K562 (cell line): ENCODE measurements at regions not wholly inside any gene's neighbourhood (a gene's known extent, or its start where the extent isn't known, plus 50 kb on each side); places are given as distances from the start of the nearest gene placed in this dataset.

Source experiments
- ATAC-seq: fragments of 200-7000 bp; cut with Tn5 transposase; 3 replicates; pipeline ENCODE4 v1.9.1; 2020; ENCODE audit warnings: moderate library complexity
- BruUV-seq: library from RNA; stranded (reverse); fragments of 400-500 nt; replicated peaks from 2 replicates; lab custom pipeline; 2021; lab: Mats Ljungman, UMichigan
- CTCF ChIA-PET: fragments of 300-600 bp; formaldehyde crosslinking; extraction: SDS; loops from one replicate; lab custom pipeline; 2021; ENCODE audit warnings: low intra/inter-chr PET ratio; lab: Yijun Ruan, JAX
- POLR2A ChIA-PET: fragments of 300-600, 350-650 bp; sonication (Branson Sonifier 250); formaldehyde crosslinking; extraction: SDS; loops from one replicate; lab custom pipeline; 2021; ENCODE audit warnings: antibody characterized with exemption, inconsistent platforms; lab: Yijun Ruan, JAX
- DNase-seq, 4 experiments: peaks; one replicate each; pipeline versions ENCODE4 v3.0.0 to v3.0.0-alpha.2; 2011 to 2018; ENCODE audit warnings: low spot score in 3 of 4, mixed read lengths in 3 of 4; ENCODE audit errors: extremely low read depth in 1 of 4
- FAIRE-seq: peaks from 2 replicates; lab custom pipeline; 2011; peaks lifted over from hg19 to GRCh38; lab: Jason Lieb, UNC
- H2AFZ ChIP-seq: 2 replicates; pipeline ENCODE4 v1.6.0; 2011; ENCODE audit warnings: low read depth, low read length, control low read depth, inconsistent platforms
- H3K27ac ChIP-seq: fragments of 200-600 bp; 3 replicates; pipeline ENCODE4 v1.8.0; 2011; ENCODE audit warnings: low read depth, mild to moderate bottlenecking, control low read depth, inconsistent platforms, low read length, moderate library complexity, mixed read lengths; ENCODE audit errors: extremely low read depth
- H3K27me3 ChIP-seq, 2 experiments: fragments of 300-600 bp in 1 of 2; 2 replicates in 1 of 2; 3 replicates in 1 of 2; pipeline versions ENCODE4 v1.6.0 to v1.8.0; 2011; ENCODE audit warnings: inconsistent platforms in 2 of 2, low read length in 2 of 2, mild to moderate bottlenecking in 1 of 2, mixed read lengths in 1 of 2, moderate library complexity in 1 of 2; ENCODE audit not compliant: control insufficient read depth in 2 of 2, insufficient read depth in 2 of 2
- H3K36me3 ChIP-seq: fragments of 300-600 bp; 3 replicates; pipeline ENCODE4 v1.8.0; 2011; ENCODE audit warnings: mild to moderate bottlenecking, low read length, inconsistent platforms; ENCODE audit not compliant: control insufficient read depth, insufficient read depth
- H3K4me1 ChIP-seq, 2 experiments: fragments of 200-600 bp in 1 of 2; replicated peaks in 1 of 2; 2 replicates in 1 of 2; 3 replicates in 1 of 2; pipeline versions ENCODE4 v1.5.1 to v1.8.0; 2011; ENCODE audit warnings: inconsistent platforms in 2 of 2, low read length in 2 of 2, mild to moderate bottlenecking in 1 of 2, mixed read lengths in 1 of 2, moderate library complexity in 1 of 2; ENCODE audit not compliant: control insufficient read depth in 2 of 2, insufficient read depth in 2 of 2
- H3K4me2 ChIP-seq: 2 replicates; pipeline ENCODE4 v1.6.1; 2011; ENCODE audit warnings: low read length, control low read depth, inconsistent platforms, mixed read lengths; ENCODE audit not compliant: insufficient read depth
- H3K4me3 ChIP-seq: fragments of 200-600 bp; sonication (generic), shearing (Covaris generic); 2 replicates; pipeline ENCODE4 v1.5.1; 2016; ENCODE audit warnings: control low read depth, inconsistent platforms
- H3K79me2 ChIP-seq: fragments of 200-600 bp; 3 replicates; pipeline ENCODE4 v1.8.0; 2011; ENCODE audit warnings: low read length, inconsistent platforms; ENCODE audit not compliant: control insufficient read depth, insufficient read depth
- H3K9ac ChIP-seq, 2 experiments: 2 replicates each; pipeline versions ENCODE4 v1.6.0 to v1.6.1; 2011; ENCODE audit warnings: low read depth in 2 of 2, low read length in 2 of 2, control low read depth in 1 of 2, inconsistent platforms in 1 of 2, mild to moderate bottlenecking in 1 of 2, mixed read lengths in 1 of 2; ENCODE audit not compliant: insufficient read depth in 1 of 2
- H3K9me1 ChIP-seq: one replicate; pipeline ENCODE4 v1.6.0; 2011; ENCODE audit warnings: inconsistent platforms, mild to moderate bottlenecking, low read length, moderate library complexity; ENCODE audit not compliant: control insufficient read depth, insufficient read depth
- H3K9me3 ChIP-seq: replicated peaks from 2 replicates; pipeline ENCODE4 v1.5.1; 2011; ENCODE audit warnings: low read depth, low read length, inconsistent platforms; ENCODE audit not compliant: control insufficient read depth, insufficient read depth
- H4K20me1 ChIP-seq: replicated peaks from 2 replicates; pipeline ENCODE4 v1.6.1; 2011; ENCODE audit warnings: low read length, inconsistent platforms, mixed read lengths; ENCODE audit not compliant: control insufficient read depth, insufficient read depth
- GTF2E2 ChIP-seq: fragments of 200-800 bp; sonication (Bioruptor generic); IDR thresholded peaks from 2 replicates; pipeline ENCODE4 v1.6.1; 2016; ENCODE audit warnings: missing genetic modification characterization, missing compliant biosample characterization
- SMAD3 ChIP-seq: fragments of 450-650 bp; formaldehyde crosslinking; conservative IDR thresholded peaks from 2 replicates; pipeline ENCODE4 v1.4.0; 2020; ENCODE audit warnings: mild to moderate bottlenecking
- SPI1 ChIP-seq: IDR thresholded peaks from 2 replicates; pipeline ENCODE4 v1.6.1; 2011; ENCODE audit warnings: low read depth, low read length, control low read depth, borderline replicate concordance
- SRSF1 ChIP-seq: fragments of 200-400 bp; formaldehyde crosslinking; IDR thresholded peaks from 2 replicates; pipeline ENCODE4 v1.6.1; 2017; ENCODE audit warnings: mild to moderate bottlenecking, low read depth, low read length, moderate library complexity
- ZNF24 ChIP-seq: fragments of 450-650 bp; IDR thresholded peaks from 2 replicates; pipeline ENCODE4 v1.6.1; 2016
- WGBS: fragments of 100-300 bp; shearing (Covaris generic); methylation state at CpG from one replicate; pipeline ENCODE4 v1.1.6; 2016; ENCODE audit warnings: low coverage, mixed read lengths; ENCODE audit not compliant: insufficient coverage; ENCODE audit errors: missing lambda C conversion rate; 5-methylcytosine and 5-hydroxymethylcytosine counted together
- in situ Hi-C: fragments of 300-500 bp; cut with MboI; formaldehyde crosslinking; loops from 4 replicates; pipeline ENCODE4 v1.15.0; 2018; ENCODE audit warnings: inconsistent platforms, mixed read lengths
- intact Hi-C: fragments of 100-400 bp; cut with micrococcal nuclease; formaldehyde crosslinking; loops from 2 replicates; pipeline ENCODE4 v1.14.2; 2022
- TF ChIP-seq, protein P1 (sequence below), 2 experiments: fragments of 450-650 bp in 1 of 2; sonication (generic) in 1 of 2; formaldehyde crosslinking in 1 of 2; IDR thresholded peaks; 2 replicates each; pipeline versions ENCODE4 v1.7.1 to v1.9.0; 2016 to 2022; ENCODE audit warnings: inconsistent platforms in 1 of 2, mild to moderate bottlenecking in 1 of 2, missing genetic modification reagents in 1 of 2

DNA sequence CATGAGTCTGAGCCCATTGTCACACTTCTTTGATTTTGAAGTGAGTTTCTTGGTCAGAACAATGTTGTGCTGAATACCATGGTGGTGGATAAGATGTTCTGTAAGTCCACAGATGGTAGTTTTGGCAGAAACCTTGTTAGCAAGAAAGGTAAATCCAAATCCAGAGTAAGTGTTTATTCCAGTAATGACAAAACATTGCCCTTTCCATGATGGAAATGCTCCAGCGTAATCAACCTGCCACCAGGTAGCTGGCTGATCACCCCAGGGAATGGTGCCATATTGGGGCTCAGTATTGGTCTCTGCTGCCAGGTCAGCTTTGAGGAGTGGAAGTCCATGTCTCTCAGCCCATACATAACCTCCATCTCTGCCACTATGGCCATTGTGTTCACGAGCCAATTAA is 54.7 kb upstream of the DAPK1 start:
- H3K36me3 ChIP-seq = no peaks in the 10 kb centered on the region
- intact Hi-C loops = no loop called here
- H2AFZ ChIP-seq = no peak overlapping the region
- no peaks in the 10 kb centered on the region for H3K27me3 ChIP-seq
- 25% methylated on average over 2 of the region's 2 CpGs for WGBS
- in situ Hi-C loops = no loop called here
- POLR2A ChIA-PET = interaction anchor here (0.6 to 0.7 kb wide), 2 partner anchors 157 to 1038 kb away, joined by 3 read pairs; no protein-coding TSS in a partner anchor
- CTCF ChIA-PET = no interaction called here
- no TSS peak for BruUV-seq
- TF ChIP-seq ZNF24 (no peak), SRSF1 (no peak), SPI1 (no peak), GTF2E2 (tag) (no peak), SMAD3 (CRISPR knock-in tag) (no peak)
- TF ChIP-seq, protein P1, sequence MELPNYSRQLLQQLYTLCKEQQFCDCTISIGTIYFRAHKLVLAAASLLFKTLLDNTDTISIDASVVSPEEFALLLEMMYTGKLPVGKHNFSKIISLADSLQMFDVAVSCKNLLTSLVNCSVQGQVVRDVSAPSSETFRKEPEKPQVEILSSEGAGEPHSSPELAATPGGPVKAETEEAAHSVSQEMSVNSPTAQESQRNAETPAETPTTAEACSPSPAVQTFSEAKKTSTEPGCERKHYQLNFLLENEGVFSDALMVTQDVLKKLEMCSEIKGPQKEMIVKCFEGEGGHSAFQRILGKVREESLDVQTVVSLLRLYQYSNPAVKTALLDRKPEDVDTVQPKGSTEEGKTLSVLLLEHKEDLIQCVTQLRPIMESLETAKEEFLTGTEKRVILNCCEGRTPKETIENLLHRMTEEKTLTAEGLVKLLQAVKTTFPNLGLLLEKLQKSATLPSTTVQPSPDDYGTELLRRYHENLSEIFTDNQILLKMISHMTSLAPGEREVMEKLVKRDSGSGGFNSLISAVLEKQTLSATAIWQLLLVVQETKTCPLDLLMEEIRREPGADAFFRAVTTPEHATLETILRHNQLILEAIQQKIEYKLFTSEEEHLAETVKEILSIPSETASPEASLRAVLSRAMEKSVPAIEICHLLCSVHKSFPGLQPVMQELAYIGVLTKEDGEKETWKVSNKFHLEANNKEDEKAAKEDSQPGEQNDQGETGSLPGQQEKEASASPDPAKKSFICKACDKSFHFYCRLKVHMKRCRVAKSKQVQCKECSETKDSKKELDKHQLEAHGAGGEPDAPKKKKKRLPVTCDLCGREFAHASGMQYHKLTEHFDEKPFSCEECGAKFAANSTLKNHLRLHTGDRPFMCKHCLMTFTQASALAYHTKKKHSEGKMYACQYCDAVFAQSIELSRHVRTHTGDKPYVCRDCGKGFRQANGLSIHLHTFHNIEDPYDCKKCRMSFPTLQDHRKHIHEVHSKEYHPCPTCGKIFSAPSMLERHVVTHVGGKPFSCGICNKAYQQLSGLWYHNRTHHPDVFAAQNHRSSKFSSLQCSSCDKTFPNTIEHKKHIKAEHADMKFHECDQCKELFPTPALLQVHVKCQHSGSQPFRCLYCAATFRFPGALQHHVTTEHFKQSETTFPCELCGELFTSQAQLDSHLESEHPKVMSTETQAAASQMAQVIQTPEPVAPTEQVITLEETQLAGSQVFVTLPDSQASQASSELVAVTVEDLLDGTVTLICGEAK (IDR thresholded peaks at IDR 0.05) = no peak
- TF ChIP-seq, protein P1 (CRISPR knock-in tag; IDR thresholded peaks at IDR 0.05) = no peak
- H3K27ac ChIP-seq = no peak overlapping the region
- no peak for DNase-seq
- peaks cover 2% of the 10 kb centered on the region for H3K9me1 ChIP-seq
- H3K79me2 ChIP-seq = no peaks in the 10 kb centered on the region
- no peak for FAIRE-seq
- no peak overlapping the region for H3K9ac ChIP-seq
- no peak overlapping the region for H3K4me3 ChIP-seq
- no peaks in the 10 kb centered on the region; the same call in 1 of the 2 replicates for H3K9me3 ChIP-seq
- H4K20me1 ChIP-seq = no peaks in the 10 kb centered on the region
- peaks cover 0 to 10% of the 10 kb centered on the region in 2 experiments; a peak in 2 of 5 replicates for H3K4me1 ChIP-seq
- ATAC-seq = no peak
- H3K4me2 ChIP-seq = no peak overlapping the region
